ENCODE measurements at regions not wholly inside any gene's neighbourhood (a gene's known extent, or its start where the extent isn't known, plus 50 kb on each side); places are given as distances from the start of the nearest gene placed in this dataset.

DNA sequence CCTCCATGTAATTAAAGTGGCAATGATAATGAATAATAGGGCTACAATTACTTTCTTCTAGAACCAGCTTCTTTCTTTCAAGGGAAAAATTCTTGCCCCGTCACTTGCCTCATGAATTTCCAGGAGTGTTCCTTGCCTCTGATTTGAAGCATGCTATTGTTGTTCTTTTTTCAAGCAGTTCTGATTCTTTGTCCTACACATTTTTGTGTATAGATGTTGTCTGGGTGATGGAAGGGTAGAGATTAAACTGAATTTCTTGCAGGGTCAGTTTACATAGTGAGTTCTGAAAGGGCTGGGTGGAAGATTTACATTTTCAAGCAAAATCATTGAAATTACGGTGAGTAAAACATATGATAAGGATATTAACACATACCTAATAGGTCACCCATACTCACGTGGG, 107.0 kb upstream of the TENM3 start:
- 6% methylated on average over 3 of the region's 3 CpGs for WGBS (ENCODE audit: insufficient coverage, insufficient replicate concordance, low lambda C conversion rate, missing lambda C conversion rate)
- RAD21 ChIA-PET (ENCODE audit: unreplicated experiment): no interaction called here
- Histone ChIP-seq H3K79me2 (ENCODE audit: control insufficient read depth, insufficient read depth, low read length) (no peaks in the 10 kb centered on the region), H2AFZ (ENCODE audit: control insufficient read depth, low read depth, low read length) (no peak overlapping the region), H3K9ac (ENCODE audit: control insufficient read depth, insufficient read depth, low read length) (no peak overlapping the region), H3K9me3 (replicated peaks; ENCODE audit: control insufficient read depth, insufficient read depth, low read length) (no peaks in the 10 kb centered on the region), H4K20me1 (ENCODE audit: control insufficient read depth, insufficient read depth) (no peaks in the 10 kb centered on the region), H3K4me1 (ENCODE audit: control insufficient read depth, insufficient read depth, low read length) (no peaks in the 10 kb centered on the region), H3K4me3 (no peak overlapping the region), H3K27me3 (replicated peaks in 1 of 2; ENCODE audit: control insufficient read depth in 2 of 2, insufficient read depth in 2 of 2, low read length in 1 of 2) (peaks cover 5 to 14% of the 10 kb centered on the region in 2 experiments; a peak in 2 of 4 replicates), H3K4me2 (ENCODE audit: control insufficient read depth, insufficient read depth) (no peak overlapping the region), H3K36me3 (ENCODE audit: control insufficient read depth in 2 of 2, insufficient read depth in 2 of 2, low read length in 1 of 2) (no peaks in the 10 kb centered on the region), H3K27ac (ENCODE audit: control insufficient read depth, insufficient read depth) (no peak overlapping the region)
- DNase-seq (ENCODE audit: low read depth, low spot score) (no peak), FAIRE-seq (no peak), ATAC-seq (no peak)
- no TSS peak for BruUV-seq (replicated peaks)
- POLR2A ChIA-PET: no interaction called here
- CTCF ChIA-PET: interaction anchor here (0.6 kb wide), 1 partner anchor 593 kb away, joined by 3 read pairs; no protein-coding TSS in a partner anchor
- intact Hi-C loops (cut with micrococcal nuclease; ENCODE audit: unreplicated experiment): no loop called here
- TF ChIP-seq SPI1 (IDR thresholded peaks at IDR 0.05; ENCODE audit: borderline replicate concordance, insufficient read depth, low read depth, low read length): no peak
- no peak for TF ChIP-seq RFX5 (IDR thresholded peaks at IDR 0.05; ENCODE audit: low read depth, low read length)
- no peak for TF ChIP-seq E4F1 (IDR thresholded peaks at IDR 0.05; ENCODE audit: borderline replicate concordance, partially characterized antibody)
- TF ChIP-seq SUPT20H (IDR thresholded peaks at IDR 0.05; ENCODE audit: borderline replicate concordance, control insufficient read depth, low read depth, low read length): no peak
- no peak for TF ChIP-seq PRDM15 (CRISPR knock-in tag; IDR thresholded peaks at IDR 0.05)
- SMC1A ChIA-PET (ENCODE audit: uncharacterized antibody, unreplicated experiment): no interaction called here
- in situ Hi-C loops (cut with MboI): no loop called here

Measured in GM12878 (cell line).